ENCODE measurements at regions not wholly inside any gene's neighbourhood (a gene's known extent, or its start where the extent isn't known, plus 50 kb on each side); places are given as distances from the start of the nearest gene placed in this dataset.

DNA sequence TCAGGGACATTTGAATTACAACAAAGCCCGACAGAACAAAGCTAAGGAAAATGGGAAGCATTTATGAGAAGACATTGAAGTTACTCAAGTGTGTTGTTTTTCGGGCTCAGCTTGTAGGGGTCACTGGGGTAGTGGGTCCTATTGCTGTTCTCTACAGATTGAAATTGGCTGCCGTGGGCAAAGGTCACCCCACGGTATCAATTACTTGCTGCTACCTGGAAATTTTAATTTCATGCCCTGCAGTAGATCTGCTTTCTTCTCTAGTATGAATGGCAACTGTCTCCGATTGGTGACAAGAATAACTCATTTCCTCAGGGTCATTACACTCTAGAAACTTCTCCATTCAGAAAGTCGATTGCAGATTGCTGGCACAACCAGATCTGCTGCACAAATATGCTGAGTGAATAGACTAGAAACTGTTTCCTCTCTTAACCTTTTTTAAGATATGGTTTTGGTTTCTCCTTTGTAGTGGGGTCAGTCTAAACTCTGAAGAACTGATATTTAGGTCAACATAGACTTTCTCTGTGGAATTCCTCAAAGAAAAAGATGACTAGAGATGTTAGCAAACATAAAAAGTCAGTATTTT, 454.1 kb downstream of the ARHGEF28 start:
- Histone ChIP-seq H3K18ac (ENCODE audit: extremely low read depth, low read length) (no peak overlapping the region), H3K23me2 (ENCODE audit: low read depth, low read length) (no peaks in the 10 kb centered on the region), H2BK12ac (ENCODE audit: low read depth, low read length) (no peak overlapping the region), H3K4ac (replicated peaks; ENCODE audit: insufficient read length, low read depth, low read length) (no peak overlapping the region), H2BK20ac (ENCODE audit: low read length) (no peak overlapping the region), H3K23ac (ENCODE audit: insufficient read length) (no peak overlapping the region), H3K79me1 (ENCODE audit: low read depth, low read length) (no peaks in the 10 kb centered on the region), H3K56ac (replicated peaks; ENCODE audit: insufficient read length, low read depth, low read length) (no peak overlapping the region), H3K36me3 (ENCODE audit: control insufficient read depth in 2 of 4, insufficient read depth in 4 of 4, low read length in 3 of 4) (no peaks in the 10 kb centered on the region), H3K14ac (ENCODE audit: insufficient read length) (no peak overlapping the region), H3K4me2 (ENCODE audit: insufficient read depth in 1 of 2, low read depth in 2 of 2, low read length in 2 of 2) (no peak overlapping the region), H3K27ac (ENCODE audit: low read depth, low read length) (no peak overlapping the region), H2BK5ac (ENCODE audit: low read depth, low read length) (no peak overlapping the region), H3K4me1 (replicated peaks in 1 of 4; ENCODE audit: control insufficient read depth in 3 of 4, insufficient read depth in 4 of 4, low read length in 3 of 4) (peaks cover 0 to 6% (median 4%) of the 10 kb centered on the region in 4 experiments; a peak in 3 of 7 replicates), H2AK5ac (ENCODE audit: low read depth, low read length) (no peak overlapping the region), H3K27me3 (replicated peaks in 1 of 4; ENCODE audit: control insufficient read depth in 3 of 4, extremely low read depth in 1 of 4, insufficient read depth in 3 of 4, low read length in 3 of 4) (no peaks in the 10 kb centered on the region), H3K9me3 (ENCODE audit: insufficient read depth in 2 of 2, low read depth in 1 of 2, low read length in 1 of 2) (no peaks in the 10 kb centered on the region), H2AFZ (ENCODE audit: low read length) (no peak overlapping the region), H4K91ac (replicated peaks; ENCODE audit: insufficient read length, low read length) (no peak overlapping the region), H2BK120ac (replicated peaks; ENCODE audit: low read depth, low read length) (no peak overlapping the region), H3K9ac (replicated peaks in 1 of 4; ENCODE audit: extremely low read depth in 1 of 4, low read depth in 3 of 4, low read length in 3 of 4) (no peak overlapping the region), H3K79me2 (ENCODE audit: control insufficient read depth in 1 of 2, insufficient read depth in 2 of 2, low read length in 2 of 2) (no peaks in the 10 kb centered on the region), H2BK15ac (ENCODE audit: low read length) (no peak overlapping the region), H3K4me3 (ENCODE audit: extremely low read depth in 1 of 4, insufficient read depth in 2 of 4, low read depth in 3 of 4, low read length in 4 of 4) (no peak overlapping the region), H4K5ac (ENCODE audit: insufficient read length, low read depth, low read length) (no peak overlapping the region), H4K20me1 (replicated peaks in 1 of 2; ENCODE audit: control insufficient read depth in 1 of 2, insufficient read depth in 2 of 2, low read length in 2 of 2) (no peaks in the 10 kb centered on the region), H4K8ac (ENCODE audit: extremely low read depth, insufficient read depth, low read length) (no peak overlapping the region)
- CTCF ChIA-PET (ENCODE audit: partially characterized antibody), result interaction anchor here (0.6 kb wide), 1 partner anchor 174 kb away, joined by 5 read pairs; no protein-coding TSS in a partner anchor
- POLR2A ChIA-PET (ENCODE audit: partially characterized antibody), result interaction anchor here (0.6 kb wide), 2 partner anchors 269 to 560 kb away, joined by 3 read pairs; partner anchors contain the start of gene ENC1
- TF ChIP-seq SIN3A (conservative IDR thresholded peaks at IDR 0.05 in 1 of 2, IDR thresholded peaks at IDR 0.05 in 1 of 2; ENCODE audit: low read depth in 1 of 2, low read length in 2 of 2), result no peak
- DNase-seq (ENCODE audit: low read depth in 1 of 2, low spot score in 2 of 2) (no peak), FAIRE-seq (no peak)
- 88% methylated on average over 6 of the region's 6 CpGs; no CpG with 5 or more reads in 1 of the 2 experiments for WGBS, 2 experiments (ENCODE audit: extremely low coverage in 1 of 2, insufficient coverage in 1 of 2, insufficient read length in 1 of 2, insufficient replicate concordance in 2 of 2, low coverage in 1 of 2, low lambda C conversion rate in 2 of 2, missing lambda C conversion rate in 1 of 2)
